Progenitor cell of endocrine pancreas (in vitro differentiated cells): ENCODE measurements at regions not wholly inside any gene's neighbourhood (a gene's known extent, or its start where the extent isn't known, plus 50 kb on each side); places are given as distances from the start of the nearest gene placed in this dataset.

Experiments used
- DNase-seq: peaks from one replicate; pipeline ENCODE4 v3.0.0; 2021; ENCODE audit warnings: low spot score; ENCODE audit not compliant: unreplicated experiment
- H3K27ac Mint-ChIP-seq: 2 replicates; pipeline ENCODE4 v1.8.0; 2021; ENCODE audit warnings: mild to moderate bottlenecking, moderate library complexity, mixed read lengths
- H3K27me3 Mint-ChIP-seq: 2 replicates; pipeline ENCODE4 v1.8.0; 2021; ENCODE audit warnings: mixed read lengths
- H3K36me3 Mint-ChIP-seq: 2 replicates; pipeline ENCODE4 v1.8.0; 2022; ENCODE audit warnings: mixed read lengths; ENCODE audit not compliant: insufficient read depth
- H3K4me1 Mint-ChIP-seq: 2 replicates; pipeline ENCODE4 v1.8.0; 2021; ENCODE audit warnings: low read depth, mixed read lengths
- H3K4me3 Mint-ChIP-seq: 2 replicates; pipeline ENCODE4 v1.8.0; 2021; ENCODE audit warnings: low read depth, mild to moderate bottlenecking, moderate library complexity, mixed read lengths
- H3K9me3 Mint-ChIP-seq: 2 replicates; pipeline ENCODE4 v1.8.0; 2021; ENCODE audit warnings: low read depth, mixed read lengths
- CTCF ChIP-seq: fragments of 200-600 bp; sonication (generic); IDR thresholded peaks from one replicate; pipeline ENCODE4 v1.5.0; 2021; ENCODE audit warnings: antibody characterized with exemption, mild to moderate bottlenecking; ENCODE audit not compliant: unreplicated experiment

GRCh38 chr2:7745369-7745768 lies 828.2 kb downstream of the RNF144A start:
- TF ChIP-seq CTCF, result no peak
- DNase-seq, result no peak
- no peaks in the 10 kb centered on the region for H3K27me3 Mint-ChIP-seq
- peaks cover 8% of the 10 kb centered on the region for H3K9me3 Mint-ChIP-seq
- H3K27ac Mint-ChIP-seq, result no peak overlapping the region
- H3K36me3 Mint-ChIP-seq, result no peaks in the 10 kb centered on the region
- H3K4me1 Mint-ChIP-seq, result no peaks in the 10 kb centered on the region
- H3K4me3 Mint-ChIP-seq, result no peak overlapping the region

DNA sequence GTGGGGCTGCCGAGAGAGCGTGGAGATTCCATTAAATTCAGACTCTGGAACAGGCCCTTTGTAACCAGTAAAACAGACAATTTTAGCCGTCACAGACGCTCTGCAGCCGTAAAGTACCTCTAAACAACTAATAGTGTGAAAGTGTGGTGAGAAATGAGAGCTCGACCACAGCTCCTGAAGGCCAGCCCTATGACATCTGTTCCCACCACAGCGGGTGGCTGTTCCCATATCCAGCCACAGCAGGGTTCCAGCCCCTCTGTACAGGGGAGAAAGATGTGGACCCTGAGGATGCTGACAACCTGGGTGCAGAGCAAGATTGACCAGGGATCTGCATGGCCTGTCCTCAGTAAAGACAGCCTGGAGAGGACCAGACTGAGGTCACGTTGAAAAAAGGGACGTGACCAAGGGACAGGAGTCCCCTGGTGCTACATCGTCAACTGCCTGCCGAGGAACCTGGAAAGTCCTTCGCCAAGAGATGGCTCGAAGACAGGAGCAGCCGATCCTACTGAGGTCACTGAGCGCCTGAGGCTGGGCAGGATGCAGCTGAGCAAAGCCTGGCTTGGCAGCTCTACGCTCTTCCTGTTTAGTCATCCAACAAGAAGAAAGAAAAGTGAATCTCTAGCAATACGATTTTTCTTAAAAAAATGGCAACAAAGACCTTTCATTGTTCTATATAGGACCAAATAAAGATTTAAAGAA lies 831.7 kb downstream of the RNF144A start:
- Mint-ChIP-seq H3K9me3 (peaks cover 9% of the 10 kb centered on the region), H3K36me3 (no peaks in the 10 kb centered on the region), H3K27me3 (no peaks in the 10 kb centered on the region), H3K4me3 (no peak overlapping the region), H3K27ac (peak overlapping the region; percentile 27), H3K4me1 (no peaks in the 10 kb centered on the region)
- no peak for TF ChIP-seq CTCF
- DNase-seq, result no peak

DNA sequence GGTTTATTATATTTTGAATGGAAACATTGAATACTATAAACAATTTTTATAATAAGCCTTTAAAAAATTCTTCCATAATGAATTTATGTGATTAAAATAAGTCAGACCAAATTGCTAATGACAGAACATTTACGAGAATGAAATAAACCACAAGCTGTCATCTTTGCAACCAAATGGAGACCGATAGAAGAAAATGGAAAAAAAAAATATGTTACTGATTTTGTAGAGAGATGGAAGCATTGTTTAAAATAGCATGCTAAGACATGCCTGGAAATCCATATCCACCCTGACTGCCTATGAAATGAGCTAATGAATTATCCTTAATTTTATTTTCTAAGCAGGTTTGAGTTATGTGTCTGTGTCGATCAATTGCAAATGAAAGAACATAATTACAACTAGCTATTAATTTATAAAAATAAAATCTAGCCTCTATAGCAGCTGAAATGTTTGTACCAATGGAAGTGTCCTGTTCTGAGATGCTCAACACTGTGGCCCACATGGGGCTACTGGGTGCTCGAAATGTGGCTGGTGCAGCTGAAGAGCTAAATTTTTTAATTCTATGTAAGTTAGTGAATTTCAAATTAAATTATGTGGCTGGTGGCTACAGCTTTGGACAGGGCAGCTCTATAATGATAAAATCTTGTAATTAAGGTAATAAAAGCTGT lies 832.8 kb downstream of the RNF144A start:
- no peak overlapping the region for H3K27ac Mint-ChIP-seq
- H3K36me3 Mint-ChIP-seq, result no peaks in the 10 kb centered on the region
- DNase-seq, result no peak
- H3K4me1 Mint-ChIP-seq, result no peaks in the 10 kb centered on the region
- peaks cover 10% of the 10 kb centered on the region for H3K9me3 Mint-ChIP-seq
- no peak overlapping the region for H3K4me3 Mint-ChIP-seq
- H3K27me3 Mint-ChIP-seq, result no peaks in the 10 kb centered on the region
- no peak for TF ChIP-seq CTCF

- H3K36me3 Mint-ChIP-seq, result no peaks in the 10 kb centered on the region
- no peak for TF ChIP-seq CTCF
- H3K27me3 Mint-ChIP-seq, result no peaks in the 10 kb centered on the region
- H3K9me3 Mint-ChIP-seq, result peaks cover 11% of the 10 kb centered on the region
- no peaks in the 10 kb centered on the region for H3K4me1 Mint-ChIP-seq
- no peak for DNase-seq
- no peak overlapping the region for H3K27ac Mint-ChIP-seq
- no peak overlapping the region for H3K4me3 Mint-ChIP-seq
Measured at GRCh38 chr2:7752291-7752690, 835.1 kb downstream of the RNF144A start.

GRCh38 chr2:7753777-7754176 lies 836.6 kb downstream of the RNF144A start:
- Mint-ChIP-seq H3K4me3 (no peak overlapping the region), H3K27me3 (no peaks in the 10 kb centered on the region), H3K36me3 (no peaks in the 10 kb centered on the region), H3K4me1 (no peaks in the 10 kb centered on the region), H3K9me3 (peaks cover 15% of the 10 kb centered on the region), H3K27ac (no peak overlapping the region)
- DNase-seq, result no peak
- no peak for TF ChIP-seq CTCF
